Heart left ventricle (tissue), 16 donors: ENCODE measurements at regions not wholly inside any gene's neighbourhood (a gene's known extent, or its start where the extent isn't known, plus 50 kb on each side); places are given as distances from the start of the nearest gene placed in this dataset.

Experiments
- ATAC-seq, 4 donors: fragments of 200-7000 bp; cut with Tn5 transposase; one replicate each; pipeline ENCODE4 v1.9.1; 2020 to 2022; ENCODE audit warnings: moderate library complexity in 4 of 4, mild to moderate bottlenecking in 3 of 4, moderate number of reproducible peaks in 1 of 4
- DNase-seq, 5 donors: peaks; one replicate each; pipeline ENCODE4 v3.0.0-alpha.2; 2020
- H3K27ac ChIP-seq, 12 donors: fragments of 200-600 bp; sonication (generic) in 4 of 12; one replicate each; pipeline versions ENCODE4 v1.5.0 to v1.8.0; 2016 to 2022; ENCODE audit warnings: mild to moderate bottlenecking in 2 of 12
- H3K27me3 ChIP-seq, 9 donors: fragments of 200-600 bp; sonication (generic) in 2 of 9; one replicate each; pipeline versions ENCODE4 v1.5.1 to v1.8.0; 2016 to 2022; ENCODE audit warnings: mild to moderate bottlenecking in 3 of 9
- H3K36me3 ChIP-seq, 9 donors: fragments of 200-600 bp; sonication (generic) in 2 of 9; one replicate each; pipeline versions ENCODE4 v1.5.0 to v1.8.0; 2018 to 2022; ENCODE audit warnings: mild to moderate bottlenecking in 2 of 9
- H3K4me1 ChIP-seq, 12 donors: fragments of 200-600 bp; sonication (generic) in 4 of 12; one replicate each; pipeline versions ENCODE4 v1.5.0 to v1.8.0; 2016 to 2022; ENCODE audit warnings: mild to moderate bottlenecking in 3 of 12
- H3K4me3 ChIP-seq, 12 donors: fragments of 200-600 bp; sonication (generic) in 4 of 12; one replicate each; pipeline versions ENCODE4 v1.5.0 to v1.8.0; 2017 to 2022; ENCODE audit warnings: mild to moderate bottlenecking in 9 of 12, moderate library complexity in 4 of 12
- H3K9me3 ChIP-seq, 12 donors: fragments of 200-600 bp; sonication (generic) in 4 of 12; one replicate each; pipeline versions ENCODE4 v1.5.0 to v1.8.0; 2016 to 2022; ENCODE audit warnings: mild to moderate bottlenecking in 1 of 12
- CTCF ChIP-seq, 12 donors: fragments of 200-600 bp; sonication (generic) in 4 of 12; IDR thresholded peaks; one replicate each; pipeline versions ENCODE4 v1.5.0 to v1.8.0; 2018 to 2022; ENCODE audit warnings: antibody characterized with exemption in 12 of 12, mild to moderate bottlenecking in 5 of 12
- POLR2A ChIP-seq, 2 donors: fragments of 450-650 bp; IDR thresholded peaks; one replicate each; pipeline ENCODE4 v1.6.1; 2017; ENCODE audit warnings: antibody characterized with exemption in 2 of 2, mild to moderate bottlenecking in 2 of 2, moderate library complexity in 2 of 2
- WGBS, 4 donors: extraction: QIAGEN DNeasy Blood & Tissue Kit in 2 of 4; methylation state at CpG; one replicate each; pipeline versions ENCODE4 v1.1.5 to v1.1.7; 2013 to 2018; 5-methylcytosine and 5-hydroxymethylcytosine counted together
- intact Hi-C, 10 donors: fragments of 100-400 bp; cut with DNase I; formaldehyde crosslinking; loops; one replicate each; pipeline versions ENCODE4 v1.11.1 to v1.14.2; 2022
- donor health status: ischemic (EF 13 %, LVEDD 7.1; RV severe dilation, severe dysfunction).
- donor health status: healthy with polysubstance abuse.
- donor health status: DM: no; HTN: yes; CAD: no.
- donor health status: DM: no; HTN: no; CAD: no.
- donor health status: ischemic (EF 25% LVEDD 6.9; RV normal size, moderate dysfunction).
- donor health status: ischemic (EF 25% LVEDD 5.7; RV mildly dilated, moderate dysfunction).
- donor health status: healthy.
- donor health status: DM: yes; HTN: yes; CAD: no.
- donor health status: ischemic (EF 35%, LVEDD 5.7; RV mildly dilated, moderate dysfunction).
- donor health status: nonischemic (EF 11% LVEDD 7.7; RV severe dilation, severe dysfunction).
- donor health status: DM: yes; HTN: yes; CAD: no.
- donor health status: PGD.
- donor health status: ischemic (EF 29% LVEDD 5.4; RV normal size, mild dysfunction).
- donor health status: nonischemic (EF 23%, LVEDD 6.1; RV moderate dilation, normal function).

DNA sequence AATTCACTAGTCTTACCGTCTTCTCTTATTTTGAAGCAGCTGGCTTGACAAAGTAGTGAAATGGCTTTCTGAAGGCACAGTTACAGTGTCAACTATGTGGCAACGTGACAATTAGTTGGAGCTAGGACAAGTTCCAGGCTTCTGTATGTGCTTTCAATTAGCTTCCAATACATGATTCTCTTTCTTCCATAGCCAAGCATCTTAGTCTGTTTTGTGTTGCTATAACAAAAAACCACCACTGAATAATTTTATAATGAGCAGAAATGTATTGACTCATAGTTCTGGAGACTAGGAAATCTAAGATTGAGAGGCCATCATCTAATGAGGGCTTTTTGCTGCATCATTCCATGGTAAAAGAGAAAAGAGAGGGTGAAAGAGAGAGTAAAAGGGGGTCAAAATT lies 365.1 kb upstream of the PLSCR5 start:
- no peaks in the 10 kb centered on the region for H3K27me3 ChIP-seq
- WGBS, 4 donors = 63 to 88% (median 84%) methylated on average over 2 of the region's 2 CpGs
- H3K27ac ChIP-seq = no peak overlapping the region
- intact Hi-C loops = no loop called here
- no peaks in the 10 kb centered on the region for H3K4me1 ChIP-seq
- DNase-seq = no peak
- no peak for ATAC-seq
- H3K4me3 ChIP-seq = no peak overlapping the region
- no peaks in the 10 kb centered on the region for H3K9me3 ChIP-seq
- TF ChIP-seq CTCF (IDR thresholded peaks at IDR 0.05) (no peak), POLR2A (IDR thresholded peaks at IDR 0.05) (no peak)
- no peaks in the 10 kb centered on the region for H3K36me3 ChIP-seq

DNA sequence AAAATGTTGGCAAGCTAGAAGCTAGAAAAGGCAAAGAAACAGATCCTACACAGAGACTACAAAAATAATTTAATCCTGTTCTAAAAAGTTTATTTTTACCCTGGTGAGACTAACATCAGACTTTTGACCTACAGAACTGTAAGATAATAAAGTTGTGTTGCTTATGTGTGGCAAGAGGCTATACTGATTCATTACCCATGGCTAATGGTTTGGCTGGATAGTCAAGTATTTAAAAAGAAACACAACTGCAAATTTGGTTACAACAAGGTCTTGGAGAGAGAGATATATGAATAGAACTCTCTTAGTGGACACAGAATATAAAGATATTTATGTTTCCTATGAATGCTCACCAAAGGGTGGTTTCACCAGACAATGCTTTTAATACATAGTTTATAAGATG lies 364.2 kb upstream of the PLSCR5 start:
- H3K27ac ChIP-seq = no peak overlapping the region
- H3K27me3 ChIP-seq = no peaks in the 10 kb centered on the region
- intact Hi-C loops = no loop called here
- no peak for DNase-seq
- no peaks in the 10 kb centered on the region for H3K36me3 ChIP-seq
- no peaks in the 10 kb centered on the region for H3K9me3 ChIP-seq
- H3K4me3 ChIP-seq = no peak overlapping the region
- no peaks in the 10 kb centered on the region for H3K4me1 ChIP-seq
- no peak for ATAC-seq
- TF ChIP-seq CTCF (IDR thresholded peaks at IDR 0.05) = no peak
- no peak for TF ChIP-seq POLR2A (IDR thresholded peaks at IDR 0.05)

DNA sequence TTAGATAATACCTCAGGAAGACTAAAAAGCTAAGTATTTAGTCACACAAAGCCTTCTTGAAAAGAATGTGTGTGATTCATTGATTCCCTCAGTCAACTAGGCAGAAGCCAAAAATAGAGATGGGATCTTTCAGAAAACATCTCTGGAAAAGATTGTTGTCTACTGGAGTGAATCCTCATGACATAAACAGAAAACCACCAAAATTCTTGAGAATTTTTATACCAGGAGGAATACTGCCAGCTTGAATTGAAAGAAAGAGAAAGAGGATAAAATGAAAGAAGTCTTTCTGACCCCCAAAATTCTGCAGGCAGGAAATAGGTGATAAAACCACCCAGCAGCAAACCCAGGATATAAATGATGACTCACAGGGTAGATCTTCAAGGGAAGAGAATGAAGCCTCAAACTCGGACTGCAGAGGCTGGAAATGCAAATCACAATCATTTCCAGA lies 363.1 kb upstream of the PLSCR5 start:
- H3K36me3 ChIP-seq = no peaks in the 10 kb centered on the region
- no peak overlapping the region for H3K4me3 ChIP-seq
- no peaks in the 10 kb centered on the region for H3K27me3 ChIP-seq
- intact Hi-C loops = no loop called here
- H3K27ac ChIP-seq = no peak overlapping the region
- ATAC-seq (no peak), DNase-seq (no peak)
- 38 to 39% (median 38%) methylated on average over 1 of the region's 1 CpG for WGBS, 4 donors
- no peak for TF ChIP-seq POLR2A (IDR thresholded peaks at IDR 0.05)
- TF ChIP-seq CTCF (IDR thresholded peaks at IDR 0.05) = no peak
- H3K9me3 ChIP-seq = no peaks in the 10 kb centered on the region
- H3K4me1 ChIP-seq = no peaks in the 10 kb centered on the region

DNA sequence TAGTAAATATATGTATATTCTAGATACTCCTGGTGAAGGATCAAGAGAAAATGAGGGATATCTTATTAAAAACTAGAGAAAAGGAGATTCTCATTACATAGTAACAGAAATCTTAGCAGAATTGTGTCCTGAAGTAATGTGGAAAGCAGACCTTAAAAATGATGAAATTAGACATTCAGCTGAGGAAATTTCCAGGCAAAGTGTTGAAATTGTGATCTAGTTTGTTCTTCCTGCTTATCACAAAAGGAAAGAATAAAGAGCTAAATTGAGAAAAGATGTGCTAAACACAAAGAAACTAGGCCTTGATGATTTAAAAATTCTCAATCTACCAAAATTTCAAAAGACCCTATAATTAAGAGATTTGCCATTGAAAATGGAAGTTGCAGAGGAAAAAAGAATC lies 362.6 kb upstream of the PLSCR5 start:
- no peak for ATAC-seq
- intact Hi-C loops = no loop called here

More for the DNA sequence above, 362.6 kb upstream of the PLSCR5 start:
- no peaks in the 10 kb centered on the region for H3K9me3 ChIP-seq
- no peaks in the 10 kb centered on the region for H3K36me3 ChIP-seq
- no peak for DNase-seq
- H3K27ac ChIP-seq = no peak overlapping the region
- H3K4me1 ChIP-seq = no peaks in the 10 kb centered on the region
- H3K27me3 ChIP-seq = no peaks in the 10 kb centered on the region
- no peak overlapping the region for H3K4me3 ChIP-seq
- no peak for TF ChIP-seq POLR2A (IDR thresholded peaks at IDR 0.05)
- TF ChIP-seq CTCF (IDR thresholded peaks at IDR 0.05) = no peak
